Activated T-helper 17 cell treated with anti-CD3 and anti-CD28 coated beads, Interleukin-2, amount 50 U/mL, for 72 hours (primary cell): ENCODE measurements at regions not wholly inside any gene's neighbourhood (a gene's known extent, or its start where the extent isn't known, plus 50 kb on each side); places are given as distances from the start of the nearest gene placed in this dataset.
"Not testable (repeated sequence)": the region's sequence is repeated elsewhere in the genome, so short reads cannot be mapped to it uniquely, and the experiment has no call there.

Experiments
- ATAC-seq: fragments of 150-1000 bp; cut with Tn5 transposase; replicated peaks from 2 replicates; pipeline ENCODE4 v1.10.0; 2021; ENCODE audit warnings: mild to moderate bottlenecking, moderate library complexity
- H3K27ac Mint-ChIP-seq: one replicate; pipeline ENCODE4 v1.8.0; 2022; ENCODE audit warnings: mixed read lengths
- H3K27me3 Mint-ChIP-seq: one replicate; pipeline ENCODE4 v1.8.0; 2022; ENCODE audit warnings: mixed read lengths
- H3K36me3 Mint-ChIP-seq: one replicate; pipeline ENCODE4 v1.8.0; 2022; ENCODE audit warnings: low read depth, mild to moderate bottlenecking, mixed read lengths
- H3K4me1 Mint-ChIP-seq: one replicate; pipeline ENCODE4 v1.8.0; 2022; ENCODE audit warnings: mixed read lengths
- H3K4me3 Mint-ChIP-seq: one replicate; pipeline ENCODE4 v1.8.0; 2022; ENCODE audit warnings: mild to moderate bottlenecking, mixed read lengths
- H3K9me3 Mint-ChIP-seq: one replicate; pipeline ENCODE4 v1.8.0; 2022; ENCODE audit warnings: mixed read lengths

- Mint-ChIP-seq H3K9me3 (peaks cover 10% of the 10 kb centered on the region), H3K27me3 (no peaks in the 10 kb centered on the region), H3K4me1 (no peaks in the 10 kb centered on the region)
Observed at GRCh38 chr3:118108769-118109168, 925.9 kb downstream of the IGSF11 start.

GRCh38 chr3:118110211-118110610, 924.4 kb downstream of the IGSF11 start:
- no peak overlapping the region for H3K4me3 Mint-ChIP-seq
- no peaks in the 10 kb centered on the region for H3K4me1 Mint-ChIP-seq
- ATAC-seq = no peak
- no peak overlapping the region for H3K27ac Mint-ChIP-seq
- H3K9me3 Mint-ChIP-seq = peaks cover 10% of the 10 kb centered on the region
- H3K36me3 Mint-ChIP-seq = no peaks in the 10 kb centered on the region
- H3K27me3 Mint-ChIP-seq = no peaks in the 10 kb centered on the region

More at GRCh38 chr3:118108769-118109168, 925.9 kb downstream of the IGSF11 start:
- ATAC-seq = no peak
- Mint-ChIP-seq H3K4me3 (no peak overlapping the region), H3K27ac (no peak overlapping the region), H3K36me3 (no peaks in the 10 kb centered on the region)

GRCh38 chr3:118116991-118117390, 917.7 kb downstream of the IGSF11 start:
- no peak for ATAC-seq
- Mint-ChIP-seq H3K27me3 (no peaks in the 10 kb centered on the region), H3K27ac (no peak overlapping the region)

GRCh38 chr3:118126751-118127150, 907.9 kb downstream of the IGSF11 start:
- H3K27ac Mint-ChIP-seq = no peak overlapping the region
- no peak for ATAC-seq
- no peaks in the 10 kb centered on the region for H3K36me3 Mint-ChIP-seq
- H3K27me3 Mint-ChIP-seq = no peaks in the 10 kb centered on the region
- no peaks in the 10 kb centered on the region for H3K9me3 Mint-ChIP-seq
- H3K4me1 Mint-ChIP-seq = no peaks in the 10 kb centered on the region
- H3K4me3 Mint-ChIP-seq = no peak overlapping the region

More at GRCh38 chr3:118116991-118117390, 917.7 kb downstream of the IGSF11 start:
- Mint-ChIP-seq H3K4me3 (no peak overlapping the region), H3K4me1 (no peaks in the 10 kb centered on the region), H3K9me3 (no peaks in the 10 kb centered on the region), H3K36me3 (no peaks in the 10 kb centered on the region)

- H3K36me3 Mint-ChIP-seq = no peaks in the 10 kb centered on the region
- ATAC-seq = no peak
- H3K27me3 Mint-ChIP-seq = no peaks in the 10 kb centered on the region
- H3K9me3 Mint-ChIP-seq = no peaks in the 10 kb centered on the region
- no peak overlapping the region for H3K4me3 Mint-ChIP-seq
- H3K27ac Mint-ChIP-seq = no peak overlapping the region
- no peaks in the 10 kb centered on the region for H3K4me1 Mint-ChIP-seq
Observed at GRCh38 chr3:118127992-118128391, 906.7 kb downstream of the IGSF11 start.

- no peaks in the 10 kb centered on the region for H3K36me3 Mint-ChIP-seq
- no peak for ATAC-seq
- no peaks in the 10 kb centered on the region for H3K27me3 Mint-ChIP-seq
- H3K4me3 Mint-ChIP-seq = no peak overlapping the region
- H3K4me1 Mint-ChIP-seq = no peaks in the 10 kb centered on the region
- H3K27ac Mint-ChIP-seq = no peak overlapping the region
- no peaks in the 10 kb centered on the region for H3K9me3 Mint-ChIP-seq
Observed at GRCh38 chr3:118128886-118129285, 905.8 kb downstream of the IGSF11 start.

- H3K9me3 Mint-ChIP-seq = peaks cover 16% of the 10 kb centered on the region
- no peak for ATAC-seq
- H3K4me3 Mint-ChIP-seq = no peak overlapping the region
- no peaks in the 10 kb centered on the region for H3K27me3 Mint-ChIP-seq
- H3K27ac Mint-ChIP-seq = no peak overlapping the region
- H3K4me1 Mint-ChIP-seq = no peaks in the 10 kb centered on the region
- H3K36me3 Mint-ChIP-seq = no peaks in the 10 kb centered on the region
Observed at GRCh38 chr3:118137778-118138177, 896.9 kb downstream of the IGSF11 start.

GRCh38 chr3:118144919-118145318, 889.7 kb downstream of the IGSF11 start:
- ATAC-seq = no peak
- H3K9me3 Mint-ChIP-seq = peaks cover 19% of the 10 kb centered on the region
- H3K27me3 Mint-ChIP-seq = no peaks in the 10 kb centered on the region
- no peak overlapping the region for H3K4me3 Mint-ChIP-seq
- H3K27ac Mint-ChIP-seq = no peak overlapping the region
- no peaks in the 10 kb centered on the region for H3K36me3 Mint-ChIP-seq
- no peaks in the 10 kb centered on the region for H3K4me1 Mint-ChIP-seq

GRCh38 chr3:118146658-118147375, 887.8 kb downstream of the IGSF11 start:
- no peaks in the 10 kb centered on the region for H3K4me1 Mint-ChIP-seq
- no peak overlapping the region for H3K4me3 Mint-ChIP-seq
- H3K27ac Mint-ChIP-seq = no peak overlapping the region
- H3K9me3 Mint-ChIP-seq = peaks cover 19% of the 10 kb centered on the region
- no peaks in the 10 kb centered on the region for H3K36me3 Mint-ChIP-seq
- no peaks in the 10 kb centered on the region for H3K27me3 Mint-ChIP-seq
- ATAC-seq = no peak

- H3K4me1 Mint-ChIP-seq = no peaks in the 10 kb centered on the region
- H3K4me3 Mint-ChIP-seq = no peak overlapping the region
- no peaks in the 10 kb centered on the region for H3K27me3 Mint-ChIP-seq
- no peak for ATAC-seq
- H3K9me3 Mint-ChIP-seq = no peaks in the 10 kb centered on the region
- H3K27ac Mint-ChIP-seq = no peak overlapping the region
- H3K36me3 Mint-ChIP-seq = no peaks in the 10 kb centered on the region
Observed at GRCh38 chr3:118151164-118151563, 883.5 kb downstream of the IGSF11 start.

- H3K4me1 Mint-ChIP-seq, H3K4me3 Mint-ChIP-seq, H3K9me3 Mint-ChIP-seq, H3K36me3 Mint-ChIP-seq, H3K27me3 Mint-ChIP-seq, H3K27ac Mint-ChIP-seq, ATAC-seq: not testable (repeated sequence)
Observed at GRCh38 chr3:118162627-118163588, 871.7 kb downstream of the IGSF11 start.

- Mint-ChIP-seq H3K27me3 (no peaks in the 10 kb centered on the region), H3K4me3 (no peak overlapping the region), H3K9me3 (peaks cover 8% of the 10 kb centered on the region), H3K36me3 (no peaks in the 10 kb centered on the region), H3K4me1 (no peaks in the 10 kb centered on the region), H3K27ac (no peak overlapping the region)
- ATAC-seq = no peak
Observed at GRCh38 chr3:118165413-118165812, 869.2 kb downstream of the IGSF11 start.

- no peak overlapping the region for H3K4me3 Mint-ChIP-seq
- no peak for ATAC-seq
- no peaks in the 10 kb centered on the region for H3K36me3 Mint-ChIP-seq
- no peaks in the 10 kb centered on the region for H3K27me3 Mint-ChIP-seq
- H3K27ac Mint-ChIP-seq = no peak overlapping the region
- peaks cover 12% of the 10 kb centered on the region for H3K9me3 Mint-ChIP-seq
- H3K4me1 Mint-ChIP-seq = no peaks in the 10 kb centered on the region
Observed at GRCh38 chr3:118167571-118167970, 867.1 kb downstream of the IGSF11 start.

GRCh38 chr3:118168175-118168574, 866.5 kb downstream of the IGSF11 start:
- no peaks in the 10 kb centered on the region for H3K36me3 Mint-ChIP-seq
- no peak overlapping the region for H3K4me3 Mint-ChIP-seq
- no peak for ATAC-seq
- no peak overlapping the region for H3K27ac Mint-ChIP-seq
- no peaks in the 10 kb centered on the region for H3K27me3 Mint-ChIP-seq
- H3K9me3 Mint-ChIP-seq = peaks cover 12% of the 10 kb centered on the region
- H3K4me1 Mint-ChIP-seq = no peaks in the 10 kb centered on the region
